ENCODE measurements at regions not wholly inside any gene's neighbourhood (a gene's known extent, or its start where the extent isn't known, plus 50 kb on each side); places are given as distances from the start of the nearest gene placed in this dataset.

GRCh38 chr12:90826036-90826435 is 128.9 kb downstream of the CCER1 start:
- no peak overlapping the region for H3K4me3 ChIP-seq (replicated peaks in 1 of 3)
- H3K36me3 ChIP-seq = no peaks in the 10 kb centered on the region
- no peaks in the 10 kb centered on the region for H3K9me3 ChIP-seq
- WGBS, 2 donors = 84 to 87% methylated on average over 3 of the region's 3 CpGs
- no peaks in the 10 kb centered on the region for H3K27me3 ChIP-seq
- TF ChIP-seq CTCF (IDR thresholded peaks at IDR 0.05) (no peak), POLR2A (IDR thresholded peaks at IDR 0.05) (no peak)
- DNase-seq = no peak
- no peaks in the 10 kb centered on the region for H3K4me1 ChIP-seq
- H3K27ac ChIP-seq = no peak overlapping the region
- intact Hi-C loops (cut with DNase I) = no loop called here

GRCh38 chr12:90823859-90824258 is 131.1 kb downstream of the CCER1 start:
- 96 to 97% methylated on average over 24 to 30 of the region's 32 CpGs for WGBS, 2 donors
- Histone ChIP-seq H3K36me3 (no peaks in the 10 kb centered on the region), H3K27ac (no peak overlapping the region), H3K4me1 (no peaks in the 10 kb centered on the region), H3K4me3 (replicated peaks in 1 of 3) (no peak overlapping the region), H3K9me3 (no peaks in the 10 kb centered on the region), H3K27me3 (no peaks in the 10 kb centered on the region)
- DNase-seq = no peak
- intact Hi-C loops (cut with DNase I) = no loop called here
- no peak for TF ChIP-seq POLR2A (IDR thresholded peaks at IDR 0.05)
- TF ChIP-seq CTCF (IDR thresholded peaks at IDR 0.05) = no peak

- DNase-seq = no peak
- no peak overlapping the region for H3K4me3 ChIP-seq (replicated peaks in 1 of 3)
- TF ChIP-seq CTCF (IDR thresholded peaks at IDR 0.05) (no peak), POLR2A (IDR thresholded peaks at IDR 0.05) (no peak)
- no peaks in the 10 kb centered on the region for H3K4me1 ChIP-seq
- no peak overlapping the region for H3K27ac ChIP-seq
- intact Hi-C loops (cut with DNase I) = no loop called here
- no peaks in the 10 kb centered on the region for H3K9me3 ChIP-seq
- no peaks in the 10 kb centered on the region for H3K27me3 ChIP-seq
- H3K36me3 ChIP-seq = no peaks in the 10 kb centered on the region
Measured at GRCh38 chr12:90819709-90820108, 135.3 kb downstream of the CCER1 start.

GRCh38 chr12:90816353-90817089 is 138.5 kb downstream of the CCER1 start:
- intact Hi-C loops (cut with DNase I) = no loop called here
- Histone ChIP-seq H3K36me3 (no peaks in the 10 kb centered on the region), H3K27ac (no peak overlapping the region), H3K4me1 (no peaks in the 10 kb centered on the region), H3K9me3 (no peaks in the 10 kb centered on the region), H3K4me3 (replicated peaks in 1 of 3) (no peak overlapping the region), H3K27me3 (no peaks in the 10 kb centered on the region)
- no peak for DNase-seq
- 85 to 89% methylated on average over 3 of the region's 3 CpGs for WGBS, 2 donors
- no peak for TF ChIP-seq CTCF (IDR thresholded peaks at IDR 0.05)

- intact Hi-C loops (cut with DNase I) = no loop called here
- Histone ChIP-seq H3K9me3 (no peaks in the 10 kb centered on the region), H3K27me3 (no peaks in the 10 kb centered on the region), H3K36me3 (no peaks in the 10 kb centered on the region), H3K4me3 (replicated peaks in 1 of 3) (no peak overlapping the region), H3K27ac (no peak overlapping the region), H3K4me1 (no peaks in the 10 kb centered on the region)
- TF ChIP-seq POLR2A (IDR thresholded peaks at IDR 0.05) = no peak
- no peak for TF ChIP-seq CTCF (IDR thresholded peaks at IDR 0.05)
- DNase-seq = no peak
- 71 to 74% methylated on average over 1 of the region's 1 CpG for whole genome bisulfite sequencing, 2 donors
Measured at GRCh38 chr12:90809940-90810339, 145.0 kb downstream of the CCER1 start.

All from thyroid gland (tissue), 4 donors.